ENCODE measurements at regions not wholly inside any gene's neighbourhood (a gene's known extent, or its start where the extent isn't known, plus 50 kb on each side); places are given as distances from the start of the nearest gene placed in this dataset.

GRCh38 chr4:60809486-60809800 is 390.7 kb upstream of the ADGRL3 start:
- intact Hi-C loops (cut with micrococcal nuclease): no loop called here
- ATAC-seq (ENCODE audit: low read depth): no peak
- Mint-ChIP-seq H3K27me3 (no peaks in the 10 kb centered on the region), H3K36me3 (ENCODE audit: low read depth) (no peaks in the 10 kb centered on the region), H3K4me1 (no peaks in the 10 kb centered on the region), H3K9me3 (peaks cover 11% of the 10 kb centered on the region), H3K27ac (no peak overlapping the region), H3K4me3 (no peak overlapping the region)
- ChIA-PET CTCF (no interaction called here), POLR2A (no interaction called here)
- no peak for TF ChIP-seq CTCF (IDR thresholded peaks at IDR 0.05)
- no peak for DNase-seq

GRCh38 chr4:60812811-60813210 is 387.3 kb upstream of the ADGRL3 start:
- DNase-seq (no peak), ATAC-seq (ENCODE audit: low read depth) (no peak)
- intact Hi-C loops (cut with micrococcal nuclease): no loop called here
- TF ChIP-seq CTCF (IDR thresholded peaks at IDR 0.05): no peak
- no peak overlapping the region for H3K4me3 Mint-ChIP-seq
- peaks cover 10% of the 10 kb centered on the region for H3K9me3 Mint-ChIP-seq
- no peaks in the 10 kb centered on the region for H3K27me3 Mint-ChIP-seq
- CTCF ChIA-PET: no interaction called here
- no peaks in the 10 kb centered on the region for H3K36me3 Mint-ChIP-seq (ENCODE audit: low read depth)
- POLR2A ChIA-PET: no interaction called here
- H3K27ac Mint-ChIP-seq: no peak overlapping the region
- H3K4me1 Mint-ChIP-seq: no peaks in the 10 kb centered on the region

- CTCF ChIA-PET: no interaction called here
- ATAC-seq (ENCODE audit: low read depth) (no peak), DNase-seq (no peak)
- H3K4me3 Mint-ChIP-seq: no peak overlapping the region
- no peaks in the 10 kb centered on the region for H3K27me3 Mint-ChIP-seq
- no peaks in the 10 kb centered on the region for H3K4me1 Mint-ChIP-seq
- H3K27ac Mint-ChIP-seq: no peak overlapping the region
- TF ChIP-seq CTCF (IDR thresholded peaks at IDR 0.05): no peak
- H3K36me3 Mint-ChIP-seq (ENCODE audit: low read depth): no peaks in the 10 kb centered on the region
- H3K9me3 Mint-ChIP-seq: peaks cover 7% of the 10 kb centered on the region
- POLR2A ChIA-PET: no interaction called here
- intact Hi-C loops (cut with micrococcal nuclease): no loop called here
Observed at GRCh38 chr4:60814549-60814948, 385.6 kb upstream of the ADGRL3 start.

GRCh38 chr4:60817609-60818008 is 382.5 kb upstream of the ADGRL3 start:
- H3K4me3 Mint-ChIP-seq: no peak overlapping the region
- POLR2A ChIA-PET: no interaction called here
- H3K36me3 Mint-ChIP-seq (ENCODE audit: low read depth): no peaks in the 10 kb centered on the region
- DNase-seq (no peak), ATAC-seq (ENCODE audit: low read depth) (no peak)
- no peak overlapping the region for H3K27ac Mint-ChIP-seq
- no peaks in the 10 kb centered on the region for H3K4me1 Mint-ChIP-seq
- no peaks in the 10 kb centered on the region for H3K9me3 Mint-ChIP-seq
- CTCF ChIA-PET: no interaction called here
- no peak for TF ChIP-seq CTCF (IDR thresholded peaks at IDR 0.05)
- intact Hi-C loops (cut with micrococcal nuclease): no loop called here
- no peaks in the 10 kb centered on the region for H3K27me3 Mint-ChIP-seq

GRCh38 chr4:60822986-60823385 is 377.1 kb upstream of the ADGRL3 start:
- H3K4me1 Mint-ChIP-seq: no peaks in the 10 kb centered on the region
- peaks cover 2% of the 10 kb centered on the region for H3K9me3 Mint-ChIP-seq
- POLR2A ChIA-PET: no interaction called here
- no peak for TF ChIP-seq CTCF (IDR thresholded peaks at IDR 0.05)
- intact Hi-C loops (cut with micrococcal nuclease): no loop called here
- no peaks in the 10 kb centered on the region for H3K27me3 Mint-ChIP-seq
- no peak for ATAC-seq (ENCODE audit: low read depth)
- no peak for DNase-seq
- CTCF ChIA-PET: no interaction called here
- no peak overlapping the region for H3K27ac Mint-ChIP-seq
- no peak overlapping the region for H3K4me3 Mint-ChIP-seq
- H3K36me3 Mint-ChIP-seq (ENCODE audit: low read depth): no peaks in the 10 kb centered on the region
